Smooth muscle cell (in vitro differentiated cells): ENCODE measurements at regions not wholly inside any gene's neighbourhood (a gene's known extent, or its start where the extent isn't known, plus 50 kb on each side); places are given as distances from the start of the nearest gene placed in this dataset.
A peak's percentile ranks its signal among the peaks of the same experiment; 100 is the strongest.

Source experiments
- DNase-seq: peaks from one replicate; lab custom pipeline; 2025; ENCODE audit not compliant: unreplicated experiment; lab: John Stamatoyannopoulos, UW
- H2AFZ ChIP-seq: fragments of 200-600 bp; sonication (generic); 2 replicates; pipeline ENCODE4 v1.6.0; 2016; ENCODE audit warnings: antibody characterized with exemption, low read depth, mild to moderate bottlenecking
- H3F3A ChIP-seq: fragments of 200-600 bp; sonication (generic); 2 replicates; pipeline ENCODE4 v1.6.0; 2017; ENCODE audit warnings: antibody characterized with exemption, low read depth
- H3K27ac ChIP-seq: fragments of 200-600 bp; sonication (generic); 2 replicates; pipeline ENCODE4 v1.5.1; 2016; ENCODE audit warnings: low read depth, mild to moderate bottlenecking
- H3K27me3 ChIP-seq: fragments of 200-600 bp; sonication (generic); 2 replicates; pipeline ENCODE4 v1.6.1; 2016; ENCODE audit warnings: low read depth, mild to moderate bottlenecking
- H3K36me3 ChIP-seq: fragments of 200-600 bp; sonication (generic); 2 replicates; pipeline ENCODE4 v1.5.1; 2016; ENCODE audit warnings: low read depth
- H3K4me1 ChIP-seq: fragments of 200-600 bp; sonication (generic); 2 replicates; pipeline ENCODE4 v1.5.1; 2016; ENCODE audit warnings: low read depth
- H3K4me2 ChIP-seq: fragments of 200-600 bp; sonication (generic); 2 replicates; pipeline ENCODE4 v1.6.0; 2016; ENCODE audit warnings: mild to moderate bottlenecking
- H3K4me3 ChIP-seq: fragments of 200-600 bp; sonication (generic); 2 replicates; pipeline ENCODE4 v1.5.1; 2016; ENCODE audit warnings: mild to moderate bottlenecking
- H3K79me2 ChIP-seq: fragments of 200-600 bp; sonication (generic); 2 replicates; pipeline ENCODE4 v1.6.0; 2016; ENCODE audit warnings: low read depth, mild to moderate bottlenecking
- H3K9ac ChIP-seq: fragments of 200-600 bp; sonication (generic); 2 replicates; pipeline ENCODE4 v1.6.0; 2016; ENCODE audit warnings: low read depth
- H3K9me3 ChIP-seq: fragments of 200-600 bp; sonication (generic); replicated peaks from 2 replicates; pipeline ENCODE4 v1.5.1; 2016; ENCODE audit warnings: low read depth
- H4K20me1 ChIP-seq: fragments of 200-600 bp; sonication (generic); 2 replicates; pipeline ENCODE4 v1.6.0; 2016; ENCODE audit warnings: low read depth
- WGBS: methylation state at CpG from one replicate; pipeline ENCODE4 v1.1.7; 2016; ENCODE audit warnings: low lambda C conversion rate; 5-methylcytosine and 5-hydroxymethylcytosine counted together
- TF ChIP-seq, protein P1 (sequence below): fragments of 200-600 bp; sonication (generic); IDR thresholded peaks from 2 replicates; pipeline ENCODE4 v1.5.1; 2017; ENCODE audit warnings: borderline replicate concordance, mild to moderate bottlenecking, antibody characterized with exemption; ENCODE audit not compliant: insufficient read depth, poor library complexity, severe bottlenecking

DNA sequence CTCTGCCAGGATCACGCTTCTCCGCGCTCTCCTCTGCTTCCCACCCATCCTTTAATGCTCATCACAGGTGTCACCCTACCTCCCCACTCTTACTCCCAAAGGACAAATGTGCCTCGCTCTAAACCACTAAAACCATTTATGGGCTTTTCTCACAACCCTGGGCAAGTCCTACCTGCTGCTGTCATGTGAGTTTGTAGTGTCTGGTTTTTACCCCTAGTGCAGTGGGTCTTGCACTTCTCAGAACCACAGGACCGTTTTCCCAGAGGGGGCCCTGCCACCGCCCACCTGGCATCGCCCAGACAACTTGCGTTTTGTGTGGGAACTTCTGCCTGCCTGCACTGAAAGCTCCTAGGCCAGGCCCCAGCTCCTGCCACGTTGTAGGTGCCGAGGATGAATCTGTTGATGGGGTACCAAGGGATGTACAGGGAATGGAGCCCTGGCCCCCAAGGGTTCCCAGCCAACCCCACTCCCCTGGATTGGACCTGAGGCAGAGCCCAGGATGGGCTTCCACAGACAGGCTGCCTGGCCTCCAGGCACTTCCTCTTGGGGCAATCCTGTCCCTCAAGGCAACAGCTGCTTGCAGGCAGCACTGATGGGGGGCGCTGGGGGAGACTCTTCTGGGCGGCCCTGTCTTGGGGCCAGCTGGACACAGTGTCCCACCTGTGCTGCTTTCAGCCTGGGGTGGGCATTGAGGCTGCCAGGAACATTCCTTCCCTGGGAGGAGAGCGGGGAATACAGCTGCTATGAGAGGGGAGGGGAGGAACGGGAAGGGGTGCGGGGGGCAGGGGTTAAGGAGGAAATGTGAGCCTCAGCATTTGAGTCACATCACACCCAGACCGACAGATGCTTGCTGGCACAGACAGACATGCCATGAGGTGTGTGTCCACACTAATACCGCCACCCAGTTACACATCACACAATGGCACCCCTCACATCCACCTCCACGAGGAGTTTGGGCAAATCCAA lies 176.3 kb downstream of the ZFP36L2 start:
- Histone ChIP-seq H3F3A (no peaks in the 10 kb centered on the region), H3K27me3 (no peaks in the 10 kb centered on the region), H3K27ac (no peak overlapping the region), H3K4me3 (no peak overlapping the region), H4K20me1 (no peaks in the 10 kb centered on the region), H3K79me2 (no peaks in the 10 kb centered on the region), H2AFZ (no peak overlapping the region), H3K36me3 (no peaks in the 10 kb centered on the region), H3K9me3 (no peaks in the 10 kb centered on the region), H3K9ac (no peak overlapping the region), H3K4me1 (peaks cover 11% of the 10 kb centered on the region), H3K4me2 (no peak overlapping the region)
- DNase-seq: no peak
- TF ChIP-seq, protein P1, sequence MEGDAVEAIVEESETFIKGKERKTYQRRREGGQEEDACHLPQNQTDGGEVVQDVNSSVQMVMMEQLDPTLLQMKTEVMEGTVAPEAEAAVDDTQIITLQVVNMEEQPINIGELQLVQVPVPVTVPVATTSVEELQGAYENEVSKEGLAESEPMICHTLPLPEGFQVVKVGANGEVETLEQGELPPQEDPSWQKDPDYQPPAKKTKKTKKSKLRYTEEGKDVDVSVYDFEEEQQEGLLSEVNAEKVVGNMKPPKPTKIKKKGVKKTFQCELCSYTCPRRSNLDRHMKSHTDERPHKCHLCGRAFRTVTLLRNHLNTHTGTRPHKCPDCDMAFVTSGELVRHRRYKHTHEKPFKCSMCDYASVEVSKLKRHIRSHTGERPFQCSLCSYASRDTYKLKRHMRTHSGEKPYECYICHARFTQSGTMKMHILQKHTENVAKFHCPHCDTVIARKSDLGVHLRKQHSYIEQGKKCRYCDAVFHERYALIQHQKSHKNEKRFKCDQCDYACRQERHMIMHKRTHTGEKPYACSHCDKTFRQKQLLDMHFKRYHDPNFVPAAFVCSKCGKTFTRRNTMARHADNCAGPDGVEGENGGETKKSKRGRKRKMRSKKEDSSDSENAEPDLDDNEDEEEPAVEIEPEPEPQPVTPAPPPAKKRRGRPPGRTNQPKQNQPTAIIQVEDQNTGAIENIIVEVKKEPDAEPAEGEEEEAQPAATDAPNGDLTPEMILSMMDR: no peak
- 92% methylated on average over 18 of the region's 18 CpGs for WGBS

DNA sequence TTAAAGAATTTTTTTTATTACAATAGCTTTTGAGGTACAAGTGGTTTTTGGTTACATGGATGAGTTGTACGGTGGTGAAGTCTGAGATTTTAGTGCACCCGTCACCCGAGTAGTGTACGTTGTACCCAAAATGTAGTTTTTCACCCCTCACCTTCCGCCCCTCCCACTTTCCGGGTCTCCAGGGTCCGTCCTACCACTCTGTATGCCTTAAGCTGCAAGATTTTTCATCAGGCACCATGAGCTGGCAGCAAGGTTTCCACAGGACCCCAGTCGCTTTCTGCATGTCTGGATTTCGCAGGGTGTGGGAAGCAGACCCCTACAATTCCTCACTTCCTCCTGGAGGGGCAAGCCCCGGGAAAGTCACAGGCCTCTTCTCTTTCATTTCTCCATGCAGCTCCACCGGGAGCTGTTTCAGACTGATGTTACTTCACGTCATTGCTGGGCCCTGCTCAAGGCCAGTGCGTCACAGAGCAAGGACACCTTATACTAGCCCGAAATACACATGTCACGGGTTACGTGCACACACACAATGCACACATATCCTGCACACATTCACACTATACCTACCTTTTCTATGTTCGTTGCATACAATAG lies 179.1 kb downstream of the ZFP36L2 start:
- H3K27ac ChIP-seq: no peak overlapping the region
- TF ChIP-seq, protein P1: no peak
- no peaks in the 10 kb centered on the region for H4K20me1 ChIP-seq
- no peaks in the 10 kb centered on the region for H3F3A ChIP-seq
- no peak overlapping the region for H2AFZ ChIP-seq
- no peak for DNase-seq
- peaks cover 15% of the 10 kb centered on the region for H3K4me1 ChIP-seq
- H3K9ac ChIP-seq: no peak overlapping the region
- no peaks in the 10 kb centered on the region for H3K79me2 ChIP-seq
- no peaks in the 10 kb centered on the region for H3K9me3 ChIP-seq
- no peak overlapping the region for H3K4me3 ChIP-seq
- 89% methylated on average over 17 of the region's 17 CpGs for WGBS
- no peaks in the 10 kb centered on the region for H3K27me3 ChIP-seq
- no peaks in the 10 kb centered on the region for H3K36me3 ChIP-seq
- H3K4me2 ChIP-seq: peak overlapping the region; percentile 65

DNA sequence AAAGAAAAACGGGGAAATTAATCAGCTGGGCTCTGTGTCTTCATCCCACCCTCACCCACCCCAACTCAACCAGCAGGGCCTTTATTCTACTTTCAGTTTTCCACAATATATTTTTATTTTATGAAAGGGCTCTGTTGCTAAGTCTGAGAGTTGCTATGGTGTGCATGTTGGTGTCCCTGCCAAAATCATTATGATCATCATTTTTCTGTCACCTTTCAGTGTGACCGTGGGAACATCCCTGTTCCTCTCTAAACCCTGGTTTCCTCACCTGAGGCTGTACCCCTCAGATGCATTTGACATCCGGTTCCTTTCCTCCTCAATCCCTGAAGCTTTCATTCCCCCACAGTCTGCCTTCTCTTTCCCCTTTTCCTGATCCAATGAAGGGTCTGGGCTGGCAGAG lies 180.5 kb downstream of the ZFP36L2 start:
- 98% methylated on average over 3 of the region's 3 CpGs for WGBS
- H3K9me3 ChIP-seq: no peaks in the 10 kb centered on the region
- H3K27me3 ChIP-seq: no peaks in the 10 kb centered on the region
- H3K4me3 ChIP-seq: no peak overlapping the region
- H4K20me1 ChIP-seq: no peaks in the 10 kb centered on the region
- no peaks in the 10 kb centered on the region for H3K36me3 ChIP-seq
- no peak overlapping the region for H3K9ac ChIP-seq
- peaks cover 28% of the 10 kb centered on the region for H3K4me1 ChIP-seq
- H3K27ac ChIP-seq: no peak overlapping the region
- H3K79me2 ChIP-seq: no peaks in the 10 kb centered on the region
- DNase-seq: no peak
- peak overlapping the region; percentile 81 for H2AFZ ChIP-seq
- peak overlapping the region; percentile 65 for H3K4me2 ChIP-seq
- H3F3A ChIP-seq: no peaks in the 10 kb centered on the region
- TF ChIP-seq, protein P1: no peak
